Prostate gland (tissue), 2 donors: ENCODE measurements at regions not wholly inside any gene's neighbourhood (a gene's known extent, or its start where the extent isn't known, plus 50 kb on each side); places are given as distances from the start of the nearest gene placed in this dataset.

Experiments used
- DNase-seq: peaks from one replicate; pipeline ENCODE4 v3.0.0-alpha.2; 2019; ENCODE audit warnings: low spot score
- H3K27ac ChIP-seq, 2 donors: fragments of 200-600 bp; sonication (generic); 2 replicates each; pipeline ENCODE4 v1.5.1; 2017 to 2019
- H3K27me3 ChIP-seq: fragments of 200-600 bp; sonication (generic); replicated peaks from 2 replicates; pipeline ENCODE4 v1.5.1; 2019; ENCODE audit not compliant: insufficient read depth
- H3K36me3 ChIP-seq, 2 donors: fragments of 200-600 bp; sonication (generic); 1 replicate in 1 of 2; 2 replicates in 1 of 2; pipeline versions ENCODE4 v1.5.1 to v1.8.1; 2017 to 2019
- H3K4me1 ChIP-seq: fragments of 200-600 bp; sonication (generic); replicated peaks from 2 replicates; pipeline ENCODE4 v1.5.1; 2019
- H3K4me3 ChIP-seq, 2 donors: fragments of 200-600 bp; sonication (generic); 2 replicates each; pipeline ENCODE4 v1.5.1; 2017 to 2019
- H3K9me3 ChIP-seq: fragments of 200-600 bp; sonication (generic); 2 replicates; pipeline ENCODE4 v1.5.1; 2017
- CTCF ChIP-seq, 4 experiments: fragments of 200-600 bp in 2 of 4; fragments of 450-650 bp in 2 of 4; sonication (generic) in 2 of 4; IDR thresholded peaks; 1 replicate in 3 of 4; 2 replicates in 1 of 4; pipeline ENCODE4 v1.5.1; 2016 to 2019; ENCODE audit warnings: antibody characterized with exemption in 4 of 4, mild to moderate bottlenecking in 2 of 4, moderate library complexity in 2 of 4
- POLR2A ChIP-seq: fragments of 450-650 bp; IDR thresholded peaks from one replicate; pipeline ENCODE4 v1.6.1; 2016; ENCODE audit warnings: antibody characterized with exemption, mild to moderate bottlenecking
- POLR2AphosphoS5 ChIP-seq: sonication (generic); formaldehyde crosslinking; IDR thresholded peaks from one replicate; pipeline ENCODE4 v1.6.1; 2017; ENCODE audit warnings: antibody characterized with exemption
- WGBS: methylation state at CpG from one replicate; pipeline ENCODE4 v1.1.5; 2018; 5-methylcytosine and 5-hydroxymethylcytosine counted together
- intact Hi-C: fragments of 100-400 bp; cut with DNase I; formaldehyde crosslinking; loops from one replicate; pipeline ENCODE4 v1.14.2; 2022

GRCh38 chr16:52101246-52101645 lies 445.7 kb downstream of the TOX3 start:
- no peaks in the 10 kb centered on the region for H3K27me3 ChIP-seq
- no peak overlapping the region for H3K27ac ChIP-seq
- WGBS, result 53% methylated on average over 3 of the region's 3 CpGs
- no peaks in the 10 kb centered on the region for H3K36me3 ChIP-seq
- no peak overlapping the region for H3K4me3 ChIP-seq
- intact Hi-C loops, result no loop called here
- no peaks in the 10 kb centered on the region for H3K4me1 ChIP-seq
- TF ChIP-seq POLR2AphosphoS5 (no peak), POLR2A (no peak), CTCF (IDR thresholded peaks at IDR 0.05) (no peak)
- no peak for DNase-seq
- no peaks in the 10 kb centered on the region for H3K9me3 ChIP-seq

- WGBS, result 41% methylated on average over 2 of the region's 2 CpGs
- Histone ChIP-seq H3K36me3 (no peaks in the 10 kb centered on the region), H3K4me1 (no peaks in the 10 kb centered on the region), H3K9me3 (no peaks in the 10 kb centered on the region), H3K27ac (no peak overlapping the region), H3K4me3 (no peak overlapping the region), H3K27me3 (no peaks in the 10 kb centered on the region)
- TF ChIP-seq POLR2A (no peak), CTCF (IDR thresholded peaks at IDR 0.05) (no peak), POLR2AphosphoS5 (no peak)
- DNase-seq, result no peak
- intact Hi-C loops, result no loop called here
These were observed 447.6 kb downstream of the TOX3 start for GRCh38 chr16:52099382-52099781.

GRCh38 chr16:52095471-52095870 lies 451.5 kb downstream of the TOX3 start:
- WGBS, result 75% methylated on average over 3 of the region's 3 CpGs
- intact Hi-C loops, result no loop called here
- no peaks in the 10 kb centered on the region for H3K27me3 ChIP-seq
- no peak for DNase-seq
- no peaks in the 10 kb centered on the region for H3K9me3 ChIP-seq
- H3K27ac ChIP-seq, result no peak overlapping the region
- no peak overlapping the region for H3K4me3 ChIP-seq
- TF ChIP-seq POLR2A (no peak), POLR2AphosphoS5 (no peak), CTCF (IDR thresholded peaks at IDR 0.05) (no peak)
- no peaks in the 10 kb centered on the region for H3K4me1 ChIP-seq
- H3K36me3 ChIP-seq, result no peaks in the 10 kb centered on the region

- Histone ChIP-seq H3K36me3 (no peaks in the 10 kb centered on the region), H3K27ac (no peak overlapping the region), H3K9me3 (no peaks in the 10 kb centered on the region), H3K4me3 (no peak overlapping the region), H3K4me1 (no peaks in the 10 kb centered on the region), H3K27me3 (no peaks in the 10 kb centered on the region)
- intact Hi-C loops, result no loop called here
- TF ChIP-seq POLR2A, result no peak
- no peak for TF ChIP-seq CTCF (IDR thresholded peaks at IDR 0.05)
- TF ChIP-seq POLR2AphosphoS5, result no peak
- no peak for DNase-seq
- WGBS, result 88% methylated on average over 3 of the region's 3 CpGs
These were observed 454.8 kb downstream of the TOX3 start for GRCh38 chr16:52092126-52092525.

- Histone ChIP-seq H3K27ac (no peak overlapping the region), H3K36me3 (no peaks in the 10 kb centered on the region), H3K4me3 (no peak overlapping the region), H3K27me3 (no peaks in the 10 kb centered on the region), H3K4me1 (no peaks in the 10 kb centered on the region), H3K9me3 (no peaks in the 10 kb centered on the region)
- DNase-seq, result no peak
- TF ChIP-seq CTCF (IDR thresholded peaks at IDR 0.05) (no peak), POLR2A (no peak), POLR2AphosphoS5 (no peak)
- intact Hi-C loops, result no loop called here
These were observed 456.9 kb downstream of the TOX3 start for GRCh38 chr16:52090080-52090479.
